Activated CD8-positive, alpha-beta T cell treated with anti-CD3 and anti-CD28 coated beads for 36 hours (primary cell): ENCODE measurements at regions not wholly inside any gene's neighbourhood (a gene's known extent, or its start where the extent isn't known, plus 50 kb on each side); places are given as distances from the start of the nearest gene placed in this dataset.
"Not testable (repeated sequence)": the region's sequence is repeated elsewhere in the genome, so short reads cannot be mapped to it uniquely, and the experiment has no call there.

Source experiments
- ATAC-seq: fragments of 200-7000 bp; cut with Tn5 transposase; one replicate; pipeline ENCODE4 v1.10.0; 2021; ENCODE audit warnings: mild to moderate bottlenecking, moderate library complexity
- CTCF ChIA-PET: fragments of 350-600 bp; sonication (Branson Sonifier 250); formaldehyde crosslinking; loops from one replicate; lab custom pipeline; 2021; ENCODE audit warnings: antibody characterized with exemption; lab: Charles Lee
- POLR2A ChIA-PET: fragments of 350-600 bp; sonication (Branson Sonifier 250); formaldehyde crosslinking; loops from one replicate; lab custom pipeline; 2021; ENCODE audit warnings: antibody characterized with exemption; lab: Charles Lee
- DNase-seq: peaks from one replicate; pipeline ENCODE4 v3.0.0-alpha.2; 2020
- H3K27ac Mint-ChIP-seq: one replicate; pipeline ENCODE4 v1.8.0; 2021; ENCODE audit warnings: mild to moderate bottlenecking, mixed read lengths
- H3K27me3 Mint-ChIP-seq: one replicate; pipeline ENCODE4 v1.8.0; 2021; ENCODE audit warnings: mixed read lengths
- H3K36me3 Mint-ChIP-seq: one replicate; pipeline ENCODE4 v1.8.0; 2021; ENCODE audit warnings: low read depth, mixed read lengths
- H3K4me1 Mint-ChIP-seq: one replicate; pipeline ENCODE4 v1.8.0; 2021; ENCODE audit warnings: low read depth, mixed read lengths
- H3K4me3 Mint-ChIP-seq: one replicate; pipeline ENCODE4 v1.8.0; 2021; ENCODE audit warnings: mild to moderate bottlenecking, moderate library complexity, mixed read lengths
- H3K9me3 Mint-ChIP-seq: one replicate; pipeline ENCODE4 v1.8.0; 2021; ENCODE audit warnings: mixed read lengths
- CTCF ChIP-seq: fragments of 200-600 bp; IDR thresholded peaks from one replicate; pipeline ENCODE4 v1.8.0; 2022; ENCODE audit warnings: antibody characterized with exemption, mild to moderate bottlenecking
- intact Hi-C: fragments of 100-400 bp; cut with micrococcal nuclease; formaldehyde crosslinking; loops from one replicate; pipeline ENCODE4 v1.10.0; 2022

GRCh38 chr6:141809901-141810300, 322.8 kb upstream of the GJE1 start:
- no peaks in the 10 kb centered on the region for H3K9me3 Mint-ChIP-seq
- no peak for TF ChIP-seq CTCF
- no peak overlapping the region for H3K4me3 Mint-ChIP-seq
- no peaks in the 10 kb centered on the region for H3K27me3 Mint-ChIP-seq
- POLR2A ChIA-PET = no interaction called here
- no peaks in the 10 kb centered on the region for H3K36me3 Mint-ChIP-seq
- CTCF ChIA-PET = interaction anchor here (0.8 kb wide), 1 partner anchor 180 kb away, joined by 3 read pairs; no protein-coding TSS in a partner anchor
- ATAC-seq (no peak), DNase-seq (no peak)
- intact Hi-C loops = no loop called here
- H3K4me1 Mint-ChIP-seq = no peaks in the 10 kb centered on the region
- no peak overlapping the region for H3K27ac Mint-ChIP-seq

GRCh38 chr6:141808662-141809061, 324.1 kb upstream of the GJE1 start:
- Mint-ChIP-seq H3K27ac (no peak overlapping the region), H3K27me3 (no peaks in the 10 kb centered on the region), H3K9me3 (no peaks in the 10 kb centered on the region), H3K36me3 (no peaks in the 10 kb centered on the region), H3K4me3 (no peak overlapping the region), H3K4me1 (no peaks in the 10 kb centered on the region)
- no peak for TF ChIP-seq CTCF
- ChIA-PET POLR2A (no interaction called here), CTCF (no interaction called here)
- DNase-seq (no peak), ATAC-seq (no peak)
- intact Hi-C loops = no loop called here

GRCh38 chr6:141800973-141801372, 331.8 kb upstream of the GJE1 start:
- intact Hi-C loops, H3K9me3 Mint-ChIP-seq, DNase-seq, H3K36me3 Mint-ChIP-seq, H3K27ac Mint-ChIP-seq, ATAC-seq, H3K4me3 Mint-ChIP-seq, H3K27me3 Mint-ChIP-seq, H3K4me1 Mint-ChIP-seq, CTCF ChIA-PET: not testable (repeated sequence)
- POLR2A ChIA-PET = interaction anchor here (1.3 kb wide), 1 partner anchor 11 kb away, joined by 3 read pairs; no protein-coding TSS in a partner anchor

- Mint-ChIP-seq H3K36me3 (no peaks in the 10 kb centered on the region), H3K4me1 (no peaks in the 10 kb centered on the region), H3K9me3 (peaks cover 12% of the 10 kb centered on the region), H3K4me3 (no peak overlapping the region), H3K27me3 (no peaks in the 10 kb centered on the region), H3K27ac (no peak overlapping the region)
- ATAC-seq (no peak), DNase-seq (no peak)
- intact Hi-C loops = no loop called here
- no peak for TF ChIP-seq CTCF
- CTCF ChIA-PET = interaction anchor here (1.2 kb wide), 1 partner anchor 14 kb away, joined by 3 read pairs; no protein-coding TSS in a partner anchor
- POLR2A ChIA-PET = no interaction called here
Measured at GRCh38 chr6:141790921-141791320, 341.8 kb upstream of the GJE1 start.

- H3K27me3 Mint-ChIP-seq = no peaks in the 10 kb centered on the region
- H3K9me3 Mint-ChIP-seq = peaks cover 5% of the 10 kb centered on the region
- H3K4me1 Mint-ChIP-seq = no peaks in the 10 kb centered on the region
- H3K36me3 Mint-ChIP-seq = no peaks in the 10 kb centered on the region
- POLR2A ChIA-PET = interaction anchor here (0.7 kb wide), 1 partner anchor 10 kb away, joined by 3 read pairs; no protein-coding TSS in a partner anchor
- intact Hi-C loops = no loop called here
- no peak overlapping the region for H3K4me3 Mint-ChIP-seq
- no peak for ATAC-seq
- TF ChIP-seq CTCF = no peak
- CTCF ChIA-PET = no interaction called here
- no peak for DNase-seq
- no peak overlapping the region for H3K27ac Mint-ChIP-seq
Measured at GRCh38 chr6:141788096-141788495, 344.6 kb upstream of the GJE1 start.

GRCh38 chr6:141783585-141783984, 349.1 kb upstream of the GJE1 start:
- no peak overlapping the region for H3K27ac Mint-ChIP-seq

More at GRCh38 chr6:141783585-141783984, 349.1 kb upstream of the GJE1 start:
- H3K9me3 Mint-ChIP-seq = no peaks in the 10 kb centered on the region
- DNase-seq (no peak), ATAC-seq (no peak)
- no peak for TF ChIP-seq CTCF
- ChIA-PET CTCF (no interaction called here), POLR2A (no interaction called here)
- H3K36me3 Mint-ChIP-seq = no peaks in the 10 kb centered on the region
- H3K4me1 Mint-ChIP-seq = no peaks in the 10 kb centered on the region
- H3K27me3 Mint-ChIP-seq = no peaks in the 10 kb centered on the region
- no peak overlapping the region for H3K4me3 Mint-ChIP-seq
- intact Hi-C loops = no loop called here
